Cardiac fibroblast (primary cell): ENCODE measurements at regions not wholly inside any gene's neighbourhood (a gene's known extent, or its start where the extent isn't known, plus 50 kb on each side); places are given as distances from the start of the nearest gene placed in this dataset.

ENCODE experiments used
- DNase-seq, 2 donors: peaks; one replicate each; pipeline versions ENCODE4 v3.0.0 to v3.0.0-alpha.2; 2010; ENCODE audit warnings: low read depth in 2 of 2
- H3K4me3 ChIP-seq, 2 donors: replicated peaks in 1 of 2; 1 replicate in 1 of 2; 2 replicates in 1 of 2; pipeline ENCODE4 v1.5.1; 2011; ENCODE audit warnings: low read depth in 2 of 2, low read length in 2 of 2, mild to moderate bottlenecking in 2 of 2, moderate library complexity in 1 of 2
- CTCF ChIP-seq: IDR thresholded peaks from one replicate; pipeline ENCODE4 v1.5.1; 2011; ENCODE audit warnings: low read depth, mild to moderate bottlenecking, low read length, inconsistent platforms

GRCh38 chr9:107064378-107064777, 201.4 kb downstream of the ZNF462 start:
- no peak for TF ChIP-seq CTCF
- no peak overlapping the region for H3K4me3 ChIP-seq
- no peak for DNase-seq

GRCh38 chr9:107065549-107065948, 202.6 kb downstream of the ZNF462 start:
- no peak for DNase-seq
- H3K4me3 ChIP-seq: no peak overlapping the region
- no peak for TF ChIP-seq CTCF

GRCh38 chr9:107067739-107068416, 204.9 kb downstream of the ZNF462 start:
- H3K4me3 ChIP-seq: no peak overlapping the region
- TF ChIP-seq CTCF: no peak
- DNase-seq: no peak

- TF ChIP-seq CTCF: no peak
- no peak overlapping the region for H3K4me3 ChIP-seq
- no peak for DNase-seq
These were observed 205.6 kb downstream of the ZNF462 start for GRCh38 chr9:107068581-107068980.

GRCh38 chr9:107070586-107070985, 207.6 kb downstream of the ZNF462 start:
- TF ChIP-seq CTCF: no peak
- no peak overlapping the region for H3K4me3 ChIP-seq
- no peak for DNase-seq

GRCh38 chr9:107078061-107078460, 205.0 kb upstream of the RAD23B start:
- TF ChIP-seq CTCF: no peak
- no peak for DNase-seq

GRCh38 chr9:107079589-107079988, 203.5 kb upstream of the RAD23B start:
- no peak for DNase-seq
- TF ChIP-seq CTCF: no peak
- no peak overlapping the region for H3K4me3 ChIP-seq

More at GRCh38 chr9:107078061-107078460, 205.0 kb upstream of the RAD23B start:
- H3K4me3 ChIP-seq: no peak overlapping the region
